G401 (cell line): ENCODE measurements at regions not wholly inside any gene's neighbourhood (a gene's known extent, or its start where the extent isn't known, plus 50 kb on each side); places are given as distances from the start of the nearest gene placed in this dataset.
"Not testable (repeated sequence)": the region's sequence is repeated elsewhere in the genome, so short reads cannot be mapped to it uniquely, and the experiment has no call there.

Experiments used
- DNase-seq: peaks from one replicate; pipeline ENCODE4 v3.0.0-alpha.2; 2015; ENCODE audit warnings: low spot score
- in situ Hi-C: cut with HindIII; loops from 2 replicates; pipeline ENCODE4 v1.10.0; 2016; ENCODE audit warnings: low sequenced_read_pairs, mixed read lengths

DNA sequence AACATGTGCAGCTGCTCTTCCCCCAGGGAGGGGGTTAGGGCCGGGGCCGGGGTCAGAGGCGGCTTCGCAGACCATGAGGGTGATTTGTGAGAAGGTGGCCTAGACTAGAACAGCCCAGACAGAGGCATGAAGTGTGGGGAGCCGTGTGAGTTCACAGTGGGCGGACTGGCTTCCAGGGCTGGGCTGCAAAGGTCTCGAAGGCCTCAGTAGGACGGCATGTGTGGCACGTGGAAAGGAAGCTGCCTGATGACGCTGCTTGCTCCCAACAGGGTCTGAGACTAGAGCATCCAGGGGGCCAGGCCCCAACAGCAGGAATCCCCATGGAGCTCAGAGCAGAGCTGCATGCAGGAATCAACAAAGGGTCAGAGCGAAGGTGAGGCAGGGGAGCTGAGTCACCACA is 111.5 kb upstream of the ZNF469 start:
- in situ Hi-C loops, DNase-seq: not testable (repeated sequence)

GRCh38 chr16:88271776-88272175 is 111.0 kb upstream of the ZNF469 start:
- in situ Hi-C loops, DNase-seq: not testable (repeated sequence)

DNA sequence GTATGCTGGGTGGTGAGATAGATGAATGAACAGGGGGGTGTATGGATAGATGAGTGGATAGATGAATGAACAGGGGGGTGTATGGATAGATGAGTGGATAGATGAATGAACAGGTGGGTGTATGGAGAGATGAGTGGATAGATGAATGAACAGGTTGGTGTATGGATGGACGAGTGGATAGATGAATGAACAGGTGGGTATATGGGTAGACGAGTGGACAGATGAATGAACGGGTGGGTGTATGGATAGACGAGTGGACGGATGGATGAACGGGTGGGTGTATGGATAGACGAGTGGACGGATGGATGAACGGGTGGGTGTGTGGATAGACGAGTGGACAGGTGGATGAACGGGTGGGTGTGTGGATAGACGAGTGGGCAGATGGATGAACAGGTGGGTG is 110.3 kb upstream of the ZNF469 start:
- DNase-seq, in situ Hi-C loops: not testable (repeated sequence)

DNA sequence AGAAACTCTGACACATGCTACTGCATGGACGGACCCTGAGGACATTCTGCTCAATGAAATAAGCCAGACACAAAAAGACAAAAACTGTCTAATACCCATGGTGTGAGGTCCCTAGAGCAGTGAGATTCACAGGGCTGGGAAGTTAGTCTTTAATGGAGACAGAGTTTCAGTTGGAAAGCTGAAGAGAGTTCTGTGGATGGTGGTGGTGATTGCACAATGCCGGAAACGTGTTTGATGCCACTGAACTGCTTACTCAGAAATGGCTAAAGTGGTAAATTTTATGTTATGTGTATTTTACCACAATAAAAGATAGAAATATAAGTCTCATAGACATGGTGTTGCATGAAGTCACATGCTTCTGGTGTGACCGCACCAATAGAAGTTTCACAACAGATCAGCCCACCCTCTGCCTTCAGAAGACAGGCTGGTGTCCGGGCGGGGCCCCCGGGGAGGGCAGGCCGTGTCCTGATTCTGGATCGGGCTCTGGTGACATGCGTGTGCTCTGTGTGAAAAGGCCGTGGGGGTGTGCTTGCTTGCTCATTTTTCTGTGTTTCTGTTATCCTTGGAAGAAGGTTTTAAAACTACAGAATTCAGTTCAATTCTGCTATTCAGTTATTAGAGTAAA is 108.5 kb upstream of the ZNF469 start:
- DNase-seq, in situ Hi-C loops: not testable (repeated sequence)

DNA sequence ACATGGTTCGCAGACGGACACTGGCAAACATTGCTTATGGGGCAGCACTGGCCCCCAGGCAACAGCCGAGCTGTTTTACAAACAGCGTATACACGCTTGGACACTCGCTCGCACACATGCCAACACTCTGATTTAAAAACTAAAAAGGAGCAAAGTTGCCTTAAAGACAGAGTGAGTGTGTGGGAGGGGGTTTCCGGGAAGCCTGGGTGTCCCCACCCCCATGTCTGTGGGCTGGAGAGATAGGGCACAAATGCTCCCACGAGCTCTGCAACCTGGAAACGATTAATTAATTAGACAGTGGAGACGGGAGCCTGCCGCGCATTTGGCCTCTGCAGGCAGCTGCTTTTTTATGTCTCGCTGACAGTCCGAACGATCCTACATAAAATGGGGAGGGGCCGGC is 107.9 kb upstream of the ZNF469 start:
- DNase-seq, result no peak
- in situ Hi-C loops, result no loop called here

GRCh38 chr16:88275336-88276122 is 107.2 kb upstream of the ZNF469 start:
- DNase-seq, in situ Hi-C loops: not testable (repeated sequence)

DNA sequence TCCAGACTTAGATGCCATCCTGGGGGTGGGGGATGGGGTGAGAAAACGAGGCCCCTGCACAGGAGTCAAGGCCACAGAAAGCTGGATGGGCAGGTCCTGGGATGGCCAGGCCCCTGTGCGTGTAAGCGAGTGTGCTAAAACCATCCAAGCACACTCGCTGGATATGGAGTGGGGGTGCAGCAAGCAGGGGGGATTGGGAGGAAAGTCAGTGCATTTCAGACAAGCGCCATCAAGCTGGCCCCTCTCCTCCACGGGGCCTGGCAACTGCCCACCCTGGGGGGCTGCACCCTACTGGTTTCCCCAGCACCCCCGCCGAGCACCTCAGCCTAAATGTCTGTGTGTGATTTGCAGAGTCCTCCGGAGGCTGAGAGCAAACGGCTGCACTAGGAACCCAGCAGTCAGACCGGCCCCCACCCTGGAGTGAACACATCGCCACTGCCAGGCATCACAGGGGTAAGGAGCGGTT is 106.6 kb upstream of the ZNF469 start:
- DNase-seq, in situ Hi-C loops: not testable (repeated sequence)

GRCh38 chr16:88276591-88276990 is 106.2 kb upstream of the ZNF469 start:
- in situ Hi-C loops, result no loop called here
- DNase-seq, result no peak

DNA sequence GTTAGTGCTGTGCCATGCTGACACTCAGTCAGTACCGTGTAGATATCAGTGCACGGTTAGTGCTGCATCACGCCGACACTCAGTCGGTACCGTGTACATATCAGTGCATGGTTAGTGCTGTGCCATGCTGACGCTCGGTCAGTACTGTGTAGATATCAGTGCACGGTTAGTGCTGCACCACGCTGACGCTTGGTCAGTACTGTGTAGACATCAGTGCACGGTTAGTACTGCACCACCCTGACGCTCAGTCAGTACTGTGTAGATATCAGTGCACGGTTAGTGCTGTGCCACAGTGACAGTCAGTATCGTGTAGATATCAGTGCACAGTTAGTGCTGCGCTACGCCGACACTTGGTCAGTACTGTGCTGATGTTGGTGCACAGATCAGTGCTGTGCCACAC is 102.8 kb upstream of the ZNF469 start:
- no peak for DNase-seq
- in situ Hi-C loops, result no loop called here

DNA sequence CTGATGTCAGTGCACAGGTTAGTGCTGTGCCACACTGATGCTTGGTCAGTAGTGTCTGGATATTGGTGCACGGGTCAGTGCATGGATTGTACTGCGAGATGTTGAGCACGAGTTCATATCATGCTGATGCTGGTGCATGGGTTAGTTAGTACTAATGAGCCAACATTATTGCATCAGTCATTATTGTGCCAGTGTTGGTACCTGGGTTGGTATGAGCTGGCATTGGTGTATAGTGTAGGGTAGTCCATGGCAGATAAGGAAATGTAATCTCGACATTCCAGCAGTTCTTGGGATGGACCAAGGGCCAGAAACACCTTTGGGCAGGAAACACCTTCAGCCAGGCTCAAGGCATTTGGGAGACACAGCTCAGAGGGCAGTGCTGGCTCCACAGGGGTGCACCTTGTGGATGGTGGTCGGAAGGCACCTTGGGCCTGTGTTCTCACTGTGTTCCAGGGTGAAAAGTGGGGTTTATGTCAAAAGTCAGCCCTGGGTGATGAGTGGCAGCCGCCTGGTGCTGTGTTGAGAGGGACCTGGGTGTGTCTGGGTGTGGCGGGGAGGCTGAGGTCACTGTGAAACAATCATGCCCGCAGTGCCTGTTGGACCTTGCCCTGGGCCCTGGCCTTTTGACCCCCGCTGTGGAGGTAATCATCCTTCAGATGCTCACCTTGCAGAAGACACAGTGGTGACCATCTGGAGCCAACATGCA is 100.7 kb upstream of the ZNF469 start:
- in situ Hi-C loops, result no loop called here
- DNase-seq, result no peak

DNA sequence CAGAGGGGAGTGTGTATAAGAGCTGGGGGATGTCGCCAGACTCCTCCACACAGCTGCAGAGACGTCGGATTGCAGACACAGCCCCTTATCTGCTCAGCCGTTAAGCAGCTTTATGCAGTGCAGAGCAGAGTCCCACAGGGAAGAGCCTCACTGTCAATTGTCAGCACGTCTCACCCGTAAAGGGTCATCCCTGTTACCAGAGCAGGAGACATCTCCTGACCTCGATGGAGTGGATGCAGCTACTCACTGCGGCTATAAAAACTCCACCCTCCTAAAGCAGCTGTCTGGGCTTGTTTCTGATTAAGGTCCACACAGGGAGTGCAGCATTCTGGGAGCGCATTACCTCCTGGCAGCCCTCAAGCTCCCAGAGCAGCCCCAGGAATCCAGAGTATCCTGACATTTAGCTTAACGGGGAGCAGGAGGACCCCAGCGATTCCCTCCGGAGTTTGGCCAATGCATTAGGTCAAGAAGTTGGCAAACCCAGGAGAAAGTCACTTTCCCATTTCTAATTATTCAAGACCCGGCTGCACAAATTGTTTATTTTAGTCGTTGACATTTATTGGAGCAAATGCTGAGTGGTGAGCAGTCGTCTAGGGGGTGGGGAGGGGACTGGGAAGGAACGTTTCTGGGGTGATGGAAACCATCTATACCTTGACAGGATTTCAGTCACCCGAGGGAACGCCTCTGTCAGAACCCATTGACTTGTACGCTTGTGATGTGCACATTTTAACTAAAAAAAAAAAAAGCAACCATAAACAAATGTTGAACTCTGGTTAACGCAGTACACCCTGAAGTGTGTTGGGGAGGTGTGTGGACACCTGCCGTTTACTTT is 100.0 kb upstream of the ZNF469 start:
- in situ Hi-C loops, result no loop called here
- no peak for DNase-seq

DNA sequence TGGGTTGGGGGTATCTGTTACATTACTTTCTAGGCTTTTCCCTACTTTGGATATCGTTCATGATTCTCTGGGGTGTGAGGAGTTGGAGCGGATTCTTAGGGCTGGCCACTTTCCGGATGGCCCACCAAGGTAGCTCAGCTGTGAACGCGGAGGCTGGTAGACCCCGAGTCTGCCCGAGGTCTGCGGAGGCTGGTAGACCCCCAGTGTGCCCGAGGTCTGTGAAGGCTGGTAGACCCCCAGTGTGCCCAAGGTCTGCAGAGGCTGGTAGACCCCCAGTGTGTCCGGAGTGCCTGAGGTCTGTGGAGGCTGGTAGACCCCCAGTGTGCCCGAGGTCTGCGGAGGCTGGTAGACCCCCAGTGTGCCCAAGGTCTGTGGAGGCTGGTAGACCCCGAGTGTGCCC is 99.2 kb upstream of the ZNF469 start:
- in situ Hi-C loops, result no loop called here
- DNase-seq, result no peak

DNA sequence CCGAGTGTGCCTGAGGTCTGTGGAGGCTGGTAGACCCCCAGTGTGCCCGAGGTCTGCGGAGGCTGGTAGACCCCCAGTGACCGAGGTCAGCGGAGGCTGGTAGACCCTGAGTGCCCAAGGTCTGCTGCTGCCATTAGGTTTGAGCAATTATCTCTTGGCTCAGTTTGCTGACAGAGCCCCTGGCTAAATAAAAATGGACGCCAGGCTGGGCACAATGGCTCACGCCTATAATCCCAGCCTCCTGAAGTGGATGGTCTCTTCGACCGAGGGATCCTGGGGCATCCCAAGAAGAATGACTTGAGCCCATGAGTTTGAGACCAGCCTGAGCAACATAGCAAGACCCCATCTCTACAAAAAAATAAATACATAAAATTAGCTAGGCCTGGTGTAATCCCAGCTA is 98.7 kb upstream of the ZNF469 start:
- in situ Hi-C loops, result no loop called here
- no peak for DNase-seq

DNA sequence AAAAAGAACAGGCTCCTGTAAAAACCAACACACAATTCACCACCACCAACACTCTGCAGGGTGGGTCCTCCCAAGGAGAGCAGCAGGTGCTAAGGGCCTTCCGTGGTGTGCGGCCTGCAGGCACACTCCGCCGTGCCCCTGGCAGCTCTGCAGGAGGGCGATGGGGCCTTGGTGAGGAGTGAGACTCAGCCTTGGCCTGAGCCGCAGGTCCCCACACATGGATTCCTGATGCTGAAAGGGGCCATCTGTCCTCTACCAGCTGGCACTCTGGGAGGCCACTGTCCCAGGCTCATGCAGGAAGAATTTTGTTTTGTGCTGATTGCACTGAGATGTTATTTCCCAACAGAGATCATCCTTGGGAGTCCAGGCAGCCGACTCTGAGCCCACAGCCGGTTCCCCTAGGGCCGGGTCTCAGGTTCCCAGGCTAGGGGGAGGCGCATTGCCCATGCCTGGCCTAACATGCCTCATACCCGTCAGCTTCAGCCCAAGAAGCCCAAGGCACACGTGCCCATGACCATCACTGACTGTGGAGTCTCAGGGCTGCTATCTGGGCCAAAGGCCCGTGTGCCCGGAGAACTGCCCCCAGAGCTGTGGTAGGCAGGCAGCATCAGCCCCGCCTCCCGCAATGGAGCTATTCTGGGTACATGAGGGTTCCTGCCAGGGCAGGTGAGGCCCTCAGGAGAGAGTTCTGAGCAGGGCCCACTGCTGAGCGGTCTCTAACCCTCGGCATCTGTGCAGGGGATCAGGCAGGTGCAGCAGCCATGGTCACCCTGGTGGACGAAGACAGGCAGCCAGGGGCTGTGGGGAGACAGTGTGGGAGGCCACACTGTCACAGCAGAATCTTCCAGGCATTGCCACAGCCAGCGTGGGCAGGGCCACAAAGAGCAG is 97.9 kb upstream of the ZNF469 start:
- in situ Hi-C loops, result no loop called here
- DNase-seq, result no peak

DNA sequence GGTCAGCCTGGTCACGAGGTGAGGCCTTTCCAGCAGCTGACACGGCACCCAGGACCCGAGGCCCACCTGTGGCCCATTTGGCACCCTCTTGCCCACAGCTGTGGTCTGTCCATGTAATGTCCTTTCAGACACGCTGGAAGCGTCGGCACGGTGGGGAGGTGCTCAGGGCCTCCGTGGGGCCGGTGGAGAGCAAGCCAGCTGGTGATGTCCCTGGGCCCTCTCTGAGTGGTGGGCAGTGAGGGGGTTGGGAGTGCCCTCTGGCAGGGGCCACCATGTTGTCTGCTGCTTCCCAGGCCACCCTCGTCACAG is 97.3 kb upstream of the ZNF469 start:
- in situ Hi-C loops, result no loop called here
- DNase-seq, result no peak

DNA sequence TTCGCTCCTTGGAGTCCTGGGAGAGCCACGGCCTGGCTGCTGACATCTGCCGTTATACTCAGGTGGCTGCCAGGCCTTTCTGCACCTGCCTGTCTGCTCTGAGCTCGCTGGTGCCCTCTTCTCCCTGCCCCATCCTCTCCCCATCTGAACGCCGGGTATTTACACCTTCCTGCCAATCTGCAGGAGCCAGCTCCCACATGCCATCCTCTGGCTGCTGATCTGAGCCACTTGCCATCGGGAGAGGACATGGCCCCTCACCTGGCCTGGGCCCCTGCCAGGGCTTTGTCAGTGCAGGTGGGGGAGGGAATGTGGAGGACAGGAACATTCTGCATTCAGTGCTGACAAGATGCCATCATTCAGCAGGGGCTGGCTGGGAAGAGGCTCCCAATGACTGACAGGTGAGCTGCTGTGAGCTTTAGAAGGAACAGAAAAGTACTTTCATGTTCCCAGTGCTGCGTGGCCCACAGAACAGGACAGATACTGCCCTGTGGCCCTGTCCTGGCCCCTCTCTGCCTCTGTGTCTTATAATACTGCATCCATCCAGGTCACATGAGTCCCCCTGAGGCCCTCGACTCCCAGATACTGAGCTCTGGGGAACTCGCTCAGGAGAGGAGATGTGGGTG is 96.3 kb upstream of the ZNF469 start:
- DNase-seq, result no peak
- in situ Hi-C loops, result no loop called here

GRCh38 chr16:88287219-88287618 is 95.5 kb upstream of the ZNF469 start:
- no peak for DNase-seq
- in situ Hi-C loops, result no loop called here

DNA sequence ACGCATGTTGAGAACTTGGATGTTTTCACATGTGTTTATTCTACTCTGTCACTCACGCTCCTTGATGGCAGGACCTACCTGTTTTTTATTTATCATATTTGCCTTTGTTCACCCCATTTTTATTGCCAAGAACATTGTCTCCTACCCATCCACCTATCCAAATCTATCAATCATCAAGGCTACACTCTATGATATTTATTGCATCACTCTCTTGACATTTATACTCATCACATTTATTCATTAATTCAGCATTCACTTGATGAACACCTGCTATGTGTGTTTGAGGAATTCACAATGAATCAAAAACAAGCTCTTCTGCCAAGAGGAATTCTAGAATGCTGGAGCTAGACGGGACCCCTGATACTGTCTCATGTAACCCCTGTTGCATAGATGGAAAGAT is 94.5 kb upstream of the ZNF469 start:
- in situ Hi-C loops, result no loop called here
- no peak for DNase-seq
